ENCODE measurements at regions not wholly inside any gene's neighbourhood (a gene's known extent, or its start where the extent isn't known, plus 50 kb on each side); places are given as distances from the start of the nearest gene placed in this dataset.

DNA sequence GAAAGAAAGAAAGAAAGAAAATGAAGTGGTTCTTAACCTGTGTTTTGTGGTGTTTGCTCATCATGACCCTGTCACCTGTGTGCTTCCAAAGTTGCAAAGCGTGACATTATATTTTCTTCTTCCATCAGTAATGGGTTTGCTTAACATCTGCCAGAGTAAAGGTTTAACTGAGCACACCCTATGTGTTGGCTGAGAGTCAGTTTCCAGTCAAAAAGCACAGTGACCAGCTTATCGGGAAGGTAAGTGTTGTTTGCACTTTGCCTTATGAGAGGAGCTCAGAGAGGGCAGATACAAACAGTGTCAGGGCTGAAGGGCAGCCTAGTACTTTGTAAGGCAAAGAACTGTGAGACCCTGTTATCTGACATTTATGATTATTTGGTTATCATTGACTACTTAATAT lies 406.2 kb upstream of the CWC22 start:
- intact Hi-C loops (cut with micrococcal nuclease; ENCODE audit: unreplicated experiment) = no loop called here
- TF ChIP-seq, protein P1, sequence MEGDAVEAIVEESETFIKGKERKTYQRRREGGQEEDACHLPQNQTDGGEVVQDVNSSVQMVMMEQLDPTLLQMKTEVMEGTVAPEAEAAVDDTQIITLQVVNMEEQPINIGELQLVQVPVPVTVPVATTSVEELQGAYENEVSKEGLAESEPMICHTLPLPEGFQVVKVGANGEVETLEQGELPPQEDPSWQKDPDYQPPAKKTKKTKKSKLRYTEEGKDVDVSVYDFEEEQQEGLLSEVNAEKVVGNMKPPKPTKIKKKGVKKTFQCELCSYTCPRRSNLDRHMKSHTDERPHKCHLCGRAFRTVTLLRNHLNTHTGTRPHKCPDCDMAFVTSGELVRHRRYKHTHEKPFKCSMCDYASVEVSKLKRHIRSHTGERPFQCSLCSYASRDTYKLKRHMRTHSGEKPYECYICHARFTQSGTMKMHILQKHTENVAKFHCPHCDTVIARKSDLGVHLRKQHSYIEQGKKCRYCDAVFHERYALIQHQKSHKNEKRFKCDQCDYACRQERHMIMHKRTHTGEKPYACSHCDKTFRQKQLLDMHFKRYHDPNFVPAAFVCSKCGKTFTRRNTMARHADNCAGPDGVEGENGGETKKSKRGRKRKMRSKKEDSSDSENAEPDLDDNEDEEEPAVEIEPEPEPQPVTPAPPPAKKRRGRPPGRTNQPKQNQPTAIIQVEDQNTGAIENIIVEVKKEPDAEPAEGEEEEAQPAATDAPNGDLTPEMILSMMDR (conservative IDR thresholded peaks at IDR 0.05; ENCODE audit: low read depth, low read length) = no peak
- TF ChIP-seq EZH2 (IDR thresholded peaks at IDR 0.05; ENCODE audit: borderline replicate concordance, low read depth, low read length, poor library complexity, severe bottlenecking) = no peak
- Histone ChIP-seq H3K4me3 (ENCODE audit: low read depth, low read length, poor library complexity, severe bottlenecking) (no peak overlapping the region), H3K27ac (ENCODE audit: low read depth, low read length, poor library complexity, severe bottlenecking) (no peak overlapping the region), H3K27me3 (replicated peaks; ENCODE audit: insufficient read depth, low read depth, low read length, poor library complexity) (no peaks in the 10 kb centered on the region), H3K4me1 (ENCODE audit: insufficient read depth, low read length, poor library complexity, severe bottlenecking) (no peaks in the 10 kb centered on the region), H3K36me3 (ENCODE audit: insufficient read depth, low read length, poor library complexity, severe bottlenecking) (no peaks in the 10 kb centered on the region), H3K9me3 (ENCODE audit: low read depth, low read length, poor library complexity, severe bottlenecking) (no peaks in the 10 kb centered on the region)
- DNase-seq (ENCODE audit: low spot score) = no peak
- POLR2A ChIA-PET (ENCODE audit: low non-redundant PET) = no interaction called here
- CTCF ChIA-PET = no interaction called here
- BruUV-seq (replicated peaks) = no TSS peak

DNA sequence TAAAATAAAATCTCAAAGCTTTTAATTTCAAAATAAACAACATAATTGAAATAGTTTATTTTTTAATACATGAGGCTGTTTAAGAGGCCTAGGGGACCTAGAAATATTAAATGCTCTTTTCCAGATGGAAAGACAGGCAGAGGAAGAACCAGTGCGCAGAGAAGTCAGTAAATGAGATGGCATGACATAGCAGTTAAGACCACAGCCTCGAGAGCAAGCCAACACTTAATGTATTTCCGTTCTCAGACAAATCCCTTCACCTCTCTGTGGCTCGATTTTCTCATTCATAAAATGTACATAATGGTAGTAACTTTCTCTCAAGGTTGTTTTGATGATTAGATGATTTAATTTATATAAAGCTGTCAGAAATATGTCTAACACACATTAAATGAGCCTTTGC lies 405.1 kb upstream of the CWC22 start:
- ChIA-PET CTCF (no interaction called here), POLR2A (ENCODE audit: low non-redundant PET) (no interaction called here)
- no peak overlapping the region for H3K4me3 ChIP-seq (ENCODE audit: low read depth, low read length, poor library complexity, severe bottlenecking)
- H3K4me1 ChIP-seq (ENCODE audit: insufficient read depth, low read length, poor library complexity, severe bottlenecking) = no peaks in the 10 kb centered on the region
- H3K9me3 ChIP-seq (ENCODE audit: low read depth, low read length, poor library complexity, severe bottlenecking) = no peaks in the 10 kb centered on the region
- TF ChIP-seq, protein P1 (conservative IDR thresholded peaks at IDR 0.05; ENCODE audit: low read depth, low read length) = no peak
- TF ChIP-seq EZH2 (IDR thresholded peaks at IDR 0.05; ENCODE audit: borderline replicate concordance, low read depth, low read length, poor library complexity, severe bottlenecking) = no peak
- intact Hi-C loops (cut with micrococcal nuclease; ENCODE audit: unreplicated experiment) = no loop called here
- no TSS peak for BruUV-seq (replicated peaks)
- no peaks in the 10 kb centered on the region for H3K36me3 ChIP-seq (ENCODE audit: insufficient read depth, low read length, poor library complexity, severe bottlenecking)
- no peaks in the 10 kb centered on the region for H3K27me3 ChIP-seq (replicated peaks; ENCODE audit: insufficient read depth, low read depth, low read length, poor library complexity)
- H3K27ac ChIP-seq (ENCODE audit: low read depth, low read length, poor library complexity, severe bottlenecking) = no peak overlapping the region
- no peak for DNase-seq (ENCODE audit: low spot score)

DNA sequence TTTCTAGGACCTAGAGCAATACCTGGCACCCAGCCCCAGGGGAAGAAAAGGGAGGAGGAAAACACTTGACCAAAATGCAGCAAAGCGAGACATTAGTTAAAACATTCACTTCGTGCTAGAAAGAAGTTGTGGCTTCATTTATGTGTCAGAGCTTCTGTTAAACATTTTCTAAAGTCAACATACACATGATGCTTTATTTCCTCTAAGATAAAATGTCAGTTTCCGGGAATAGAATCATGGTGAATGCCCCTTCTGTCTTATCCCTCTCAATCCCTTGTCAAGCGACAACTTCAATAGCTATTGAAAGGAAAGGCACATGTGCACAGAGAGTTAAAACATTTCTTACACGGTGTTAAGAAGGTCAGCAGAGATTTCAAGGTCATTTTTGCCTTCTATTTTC lies 404.6 kb upstream of the CWC22 start:
- intact Hi-C loops (cut with micrococcal nuclease; ENCODE audit: unreplicated experiment) = no loop called here
- no TSS peak for BruUV-seq (replicated peaks)

More for the DNA sequence above, 404.6 kb upstream of the CWC22 start:
- no peaks in the 10 kb centered on the region for H3K4me1 ChIP-seq (ENCODE audit: insufficient read depth, low read length, poor library complexity, severe bottlenecking)
- H3K27ac ChIP-seq (ENCODE audit: low read depth, low read length, poor library complexity, severe bottlenecking) = no peak overlapping the region
- H3K27me3 ChIP-seq (replicated peaks; ENCODE audit: insufficient read depth, low read depth, low read length, poor library complexity) = no peaks in the 10 kb centered on the region
- CTCF ChIA-PET = no interaction called here
- H3K36me3 ChIP-seq (ENCODE audit: insufficient read depth, low read length, poor library complexity, severe bottlenecking) = no peaks in the 10 kb centered on the region
- H3K4me3 ChIP-seq (ENCODE audit: low read depth, low read length, poor library complexity, severe bottlenecking) = no peak overlapping the region
- no peaks in the 10 kb centered on the region for H3K9me3 ChIP-seq (ENCODE audit: low read depth, low read length, poor library complexity, severe bottlenecking)
- TF ChIP-seq, protein P1 (conservative IDR thresholded peaks at IDR 0.05; ENCODE audit: low read depth, low read length) = no peak
- no peak for TF ChIP-seq EZH2 (IDR thresholded peaks at IDR 0.05; ENCODE audit: borderline replicate concordance, low read depth, low read length, poor library complexity, severe bottlenecking)
- DNase-seq (ENCODE audit: low spot score) = no peak
- POLR2A ChIA-PET (ENCODE audit: low non-redundant PET) = no interaction called here

Data from A673 (cell line).